HG03066 (cell line): ENCODE measurements at regions not wholly inside any gene's neighbourhood (a gene's known extent, or its start where the extent isn't known, plus 50 kb on each side); places are given as distances from the start of the nearest gene placed in this dataset.
"Not testable (repeated sequence)": the region's sequence is repeated elsewhere in the genome, so short reads cannot be mapped to it uniquely, and the experiment has no call there.

Source experiments
- ATAC-seq: cut with Tn5 transposase; IDR thresholded peaks from one replicate; pipeline ENCODE4 v1.9.1; 2021; ENCODE audit warnings: low read depth; ENCODE audit not compliant: unreplicated experiment

GRCh38 chr3:145183261-145183660 is 977.7 kb downstream of the PLOD2 start:
- ATAC-seq: no peak

- ATAC-seq: no peak
Observed at GRCh38 chr3:145188079-145188770, 972.8 kb downstream of the PLOD2 start.

- ATAC-seq: no peak
Observed at GRCh38 chr3:145190138-145190537, 970.8 kb downstream of the PLOD2 start.

- no peak for ATAC-seq
Observed at GRCh38 chr3:145190761-145191160, 970.2 kb downstream of the PLOD2 start.

GRCh38 chr3:145191543-145191942 is 969.4 kb downstream of the PLOD2 start:
- ATAC-seq: no peak

GRCh38 chr3:145197051-145197820 is 963.7 kb downstream of the PLOD2 start:
- no peak for ATAC-seq

GRCh38 chr3:145197821-145198220 is 963.2 kb downstream of the PLOD2 start:
- no peak for ATAC-seq

- no peak for ATAC-seq
Observed at GRCh38 chr3:145209561-145209960, 951.4 kb downstream of the PLOD2 start.

GRCh38 chr3:145219355-145220235 is 941.4 kb downstream of the PLOD2 start:
- ATAC-seq: no peak

- no peak for ATAC-seq
Observed at GRCh38 chr3:145224886-145225285, 936.1 kb downstream of the PLOD2 start.

- no peak for ATAC-seq
Observed at GRCh38 chr3:145243875-145244274, 917.1 kb downstream of the PLOD2 start.

GRCh38 chr3:145244327-145244726 is 916.7 kb downstream of the PLOD2 start:
- no peak for ATAC-seq

GRCh38 chr3:145246291-145246690 is 914.7 kb downstream of the PLOD2 start:
- no peak for ATAC-seq

- no peak for ATAC-seq
Observed at GRCh38 chr3:145248928-145249327, 912.1 kb downstream of the PLOD2 start.

- no peak for ATAC-seq
Observed at GRCh38 chr3:145251311-145251710, 909.7 kb downstream of the PLOD2 start.

- ATAC-seq: not testable (repeated sequence)
Observed at GRCh38 chr3:145257967-145258366, 903.0 kb downstream of the PLOD2 start.

GRCh38 chr3:145259166-145259880 is 901.7 kb downstream of the PLOD2 start:
- ATAC-seq: no peak

GRCh38 chr3:145263458-145263857 is 897.5 kb downstream of the PLOD2 start:
- not testable (repeated sequence) for ATAC-seq

- no peak for ATAC-seq
Observed at GRCh38 chr3:145266368-145266767, 894.6 kb downstream of the PLOD2 start.

GRCh38 chr3:145269106-145269505 is 891.9 kb downstream of the PLOD2 start:
- ATAC-seq: no peak
